GM23338 (cell line): ENCODE measurements at regions not wholly inside any gene's neighbourhood (a gene's known extent, or its start where the extent isn't known, plus 50 kb on each side); places are given as distances from the start of the nearest gene placed in this dataset.

ENCODE experiments used
- ATAC-seq: fragments of 200-7000 bp; cut with Tn5 transposase; 3 replicates; pipeline ENCODE4 v1.9.1; 2020
- DNase-seq: peaks from one replicate; pipeline ENCODE4 v3.0.0-alpha.2; 2015; ENCODE audit warnings: low spot score
- H2AFZ ChIP-seq: fragments of 200-600 bp; sonication (generic); 2 replicates; pipeline ENCODE4 v1.8.0; 2016; ENCODE audit warnings: antibody characterized with exemption, mild to moderate bottlenecking, moderate library complexity
- H3F3A ChIP-seq: fragments of 200-600 bp; sonication (generic); replicated peaks from 2 replicates; pipeline ENCODE4 v1.8.0; 2017; ENCODE audit warnings: antibody characterized with exemption, mixed run types, low read depth
- H3K27ac ChIP-seq: fragments of 200-600 bp; sonication (generic); 2 replicates; pipeline ENCODE4 v1.6.1; 2016; ENCODE audit warnings: low read depth
- H3K27me3 ChIP-seq: fragments of 200-600 bp; sonication (generic); 2 replicates; pipeline ENCODE4 v1.8.0; 2016; ENCODE audit warnings: mild to moderate bottlenecking, mixed run types, moderate library complexity; ENCODE audit not compliant: insufficient read depth
- H3K36me3 ChIP-seq: fragments of 200-600 bp; sonication (generic); 2 replicates; pipeline ENCODE4 v1.8.0; 2016; ENCODE audit warnings: mild to moderate bottlenecking; ENCODE audit not compliant: insufficient read depth
- H3K4me1 ChIP-seq: fragments of 200-600 bp; sonication (generic); 2 replicates; pipeline ENCODE4 v1.8.0; 2016; ENCODE audit warnings: mild to moderate bottlenecking, moderate library complexity; ENCODE audit not compliant: insufficient read depth
- H3K4me2 ChIP-seq: fragments of 200-600 bp; sonication (generic); 2 replicates; pipeline ENCODE4 v1.7.1; 2017; ENCODE audit warnings: mixed run types
- H3K4me3 ChIP-seq: fragments of 200-600 bp; sonication (generic); 2 replicates; pipeline ENCODE4 v1.6.1; 2016; ENCODE audit warnings: mixed run types
- H3K79me2 ChIP-seq: fragments of 200-600 bp; sonication (generic); replicated peaks from 2 replicates; pipeline ENCODE4 v1.8.0; 2017; ENCODE audit warnings: mild to moderate bottlenecking; ENCODE audit not compliant: insufficient read depth
- H3K9me2 ChIP-seq: fragments of 200-600 bp; sonication (generic); 2 replicates; pipeline ENCODE4 v1.8.0; 2017; ENCODE audit not compliant: insufficient read depth
- H4K20me1 ChIP-seq: fragments of 200-600 bp; sonication (generic); replicated peaks from 2 replicates; pipeline ENCODE4 v1.8.0; 2017; ENCODE audit warnings: mild to moderate bottlenecking; ENCODE audit not compliant: insufficient read depth
- H3K27ac Mint-ChIP-seq: 2 replicates; pipeline ENCODE4 v1.8.0; 2020; ENCODE audit warnings: inconsistent platforms, mild to moderate bottlenecking, moderate library complexity, mixed read lengths
- H3K27me3 Mint-ChIP-seq: 3 replicates; pipeline ENCODE4 v1.8.0; 2022; ENCODE audit warnings: low read depth, mild to moderate bottlenecking, moderate library complexity, mixed read lengths, inconsistent platforms; ENCODE audit not compliant: insufficient read depth, poor library complexity
- H3K36me3 Mint-ChIP-seq: 3 replicates; pipeline ENCODE4 v1.8.0; 2021; ENCODE audit warnings: low read depth, mild to moderate bottlenecking, inconsistent platforms, moderate library complexity, mixed read lengths
- H3K4me1 Mint-ChIP-seq: 3 replicates; pipeline ENCODE4 v1.8.0; 2020; ENCODE audit warnings: mild to moderate bottlenecking, inconsistent platforms, mixed read lengths
- H3K4me3 Mint-ChIP-seq: 3 replicates; pipeline ENCODE4 v1.8.0; 2021; ENCODE audit warnings: moderate library complexity, mild to moderate bottlenecking, inconsistent platforms, mixed read lengths
- H3K9me3 Mint-ChIP-seq: 3 replicates; pipeline ENCODE4 v1.8.0; 2020; ENCODE audit warnings: moderate library complexity, mild to moderate bottlenecking, inconsistent platforms, mixed read lengths
- CREB1 ChIP-seq: fragments of 250-450 bp; sonication (Bioruptor Pico); IDR thresholded peaks from 2 replicates; pipeline ENCODE4 v1.5.0; 2020; ENCODE audit warnings: low read depth, mild to moderate bottlenecking, moderate library complexity
- ETS1 ChIP-seq: IDR thresholded peaks from 2 replicates; pipeline ENCODE4 v1.6.1; 2016; ENCODE audit warnings: antibody characterized with exemption
- EZH2 ChIP-seq: fragments of 200-600 bp; sonication (generic); IDR thresholded peaks from one replicate; pipeline ENCODE4 v1.8.0; 2017; ENCODE audit warnings: antibody characterized with exemption, mild to moderate bottlenecking, low read depth; ENCODE audit not compliant: unreplicated experiment
- EZH2phosphoT487 ChIP-seq: fragments of 200-600 bp; sonication (generic); IDR thresholded peaks from one replicate; pipeline ENCODE4 v1.8.1; 2018; ENCODE audit warnings: antibody characterized with exemption; ENCODE audit not compliant: unreplicated experiment
- JUNB ChIP-seq: IDR thresholded peaks from one replicate; pipeline ENCODE4 v1.6.1; 2016; ENCODE audit warnings: antibody characterized with exemption; ENCODE audit not compliant: unreplicated experiment
- NANOG ChIP-seq: IDR thresholded peaks from 2 replicates; pipeline ENCODE4 v1.6.1; 2016; ENCODE audit warnings: antibody characterized with exemption, borderline replicate concordance
- POLR2AphosphoS5 ChIP-seq: IDR thresholded peaks from 2 replicates; pipeline ENCODE4 v1.6.1; 2016; ENCODE audit warnings: antibody characterized with exemption, low read depth
- REST ChIP-seq: IDR thresholded peaks from one replicate; pipeline ENCODE4 v1.6.1; 2018; ENCODE audit warnings: antibody characterized with exemption; ENCODE audit not compliant: unreplicated experiment
- STAT1 ChIP-seq: IDR thresholded peaks from one replicate; pipeline ENCODE4 v1.6.1; 2016; ENCODE audit warnings: antibody characterized with exemption; ENCODE audit not compliant: unreplicated experiment
- ZNF114 ChIP-seq: fragments of 250-450 bp; sonication (Bioruptor Pico); IDR thresholded peaks from 2 replicates; pipeline ENCODE4 v1.5.0; 2020; ENCODE audit warnings: mild to moderate bottlenecking, moderate library complexity
- ZNF331 ChIP-seq: fragments of 250-450 bp; sonication (Bioruptor Pico); IDR thresholded peaks from 2 replicates; pipeline ENCODE4 v1.5.0; 2020; ENCODE audit warnings: low read depth, mild to moderate bottlenecking, moderate library complexity
- ZNF462 ChIP-seq: fragments of 250-450 bp; sonication (Bioruptor Pico); IDR thresholded peaks from 2 replicates; pipeline ENCODE4 v1.5.0; 2020; ENCODE audit warnings: mild to moderate bottlenecking, moderate library complexity

GRCh38 chr4:24643774-24644520 is 59.6 kb upstream of the DHX15 start:
- Histone ChIP-seq H3K9me2 (peaks cover 8% of the 10 kb centered on the region; the same call in 1 of the 2 replicates), H3K27me3 (no peaks in the 10 kb centered on the region), H3K79me2 (no peaks in the 10 kb centered on the region), H3K4me3 (no peak overlapping the region), H3K27ac (no peak overlapping the region; the same call in 1 of the 2 replicates), H3K36me3 (no peaks in the 10 kb centered on the region), H3K4me2 (no peak overlapping the region), H3K4me1 (peaks cover 14% of the 10 kb centered on the region; the same call in 1 of the 2 replicates), H3F3A (no peaks in the 10 kb centered on the region), H4K20me1 (no peaks in the 10 kb centered on the region), H2AFZ (0 out of 2 replicates have a peak overlapping the region, but pooled peaks have one; percentile 53)
- TF ChIP-seq ZNF462 (CRISPR knock-in tag) (no peak), ZNF331 (CRISPR knock-in tag) (no peak), EZH2phosphoT487 (no peak), JUNB (no peak), ETS1 (no peak), POLR2AphosphoS5 (no peak), STAT1 (no peak), ZNF114 (CRISPR knock-in tag) (no peak), CREB1 (CRISPR knock-in tag) (no peak), REST (no peak), NANOG (no peak), EZH2 (no peak)
- H3K27me3 Mint-ChIP-seq, result peaks cover 6% of the 10 kb centered on the region
- no peaks in the 10 kb centered on the region for H3K9me3 Mint-ChIP-seq
- no peak overlapping the region for H3K4me3 Mint-ChIP-seq
- no peaks in the 10 kb centered on the region for H3K36me3 Mint-ChIP-seq
- peaks cover 14% of the 10 kb centered on the region for H3K4me1 Mint-ChIP-seq
- ATAC-seq, result no peak
- no peak overlapping the region for H3K27ac Mint-ChIP-seq
- DNase-seq, result peak; percentile 16
